Testis (tissue), 2 donors: ENCODE measurements at regions not wholly inside any gene's neighbourhood (a gene's known extent, or its start where the extent isn't known, plus 50 kb on each side); places are given as distances from the start of the nearest gene placed in this dataset.

ENCODE experiments used
- POLR2A ChIP-seq: fragments of 450-650 bp; IDR thresholded peaks from one replicate; pipeline ENCODE4 v1.6.1; 2017; ENCODE audit warnings: antibody characterized with exemption, mild to moderate bottlenecking, moderate library complexity
- TF ChIP-seq, protein P1 (sequence below), 3 experiments: fragments of 450-650 bp in 2 of 3; fragments of 200-600 bp in 1 of 3; sonication (generic) in 1 of 3; IDR thresholded peaks; one replicate each; pipeline ENCODE4 v1.5.1; 2016 to 2019; ENCODE audit warnings: antibody characterized with exemption in 3 of 3, mild to moderate bottlenecking in 2 of 3, moderate library complexity in 1 of 3

DNA sequence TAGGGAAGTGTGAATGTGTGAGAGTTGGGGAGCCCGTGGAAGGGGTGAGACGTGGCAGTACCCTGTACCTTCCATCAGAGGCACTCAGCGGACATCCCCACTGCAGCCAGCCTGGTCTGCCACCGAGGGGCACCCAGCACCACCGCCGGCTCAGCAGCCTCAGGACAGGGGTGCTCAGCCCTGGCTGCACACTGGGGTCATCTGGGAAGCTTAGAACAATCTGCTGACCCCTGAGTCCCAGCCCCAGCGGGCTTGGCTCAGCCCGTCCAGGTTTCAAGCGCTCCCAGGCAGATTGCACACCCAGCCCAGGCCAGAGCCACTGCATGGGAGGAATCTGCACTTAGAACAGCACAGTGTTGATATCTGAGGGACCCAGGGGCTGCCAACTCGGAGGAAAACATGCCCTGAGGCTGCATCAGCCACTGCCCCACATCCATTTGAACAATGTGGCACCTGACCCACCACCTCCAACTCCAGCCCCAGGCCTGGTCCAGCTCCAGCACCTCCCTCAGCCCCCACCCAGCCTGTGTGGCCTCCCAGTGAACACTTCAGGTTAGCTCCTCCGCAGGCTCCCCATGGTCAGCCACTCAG lies 147.1 kb upstream of the OTOS start:
- TF ChIP-seq, protein P1, sequence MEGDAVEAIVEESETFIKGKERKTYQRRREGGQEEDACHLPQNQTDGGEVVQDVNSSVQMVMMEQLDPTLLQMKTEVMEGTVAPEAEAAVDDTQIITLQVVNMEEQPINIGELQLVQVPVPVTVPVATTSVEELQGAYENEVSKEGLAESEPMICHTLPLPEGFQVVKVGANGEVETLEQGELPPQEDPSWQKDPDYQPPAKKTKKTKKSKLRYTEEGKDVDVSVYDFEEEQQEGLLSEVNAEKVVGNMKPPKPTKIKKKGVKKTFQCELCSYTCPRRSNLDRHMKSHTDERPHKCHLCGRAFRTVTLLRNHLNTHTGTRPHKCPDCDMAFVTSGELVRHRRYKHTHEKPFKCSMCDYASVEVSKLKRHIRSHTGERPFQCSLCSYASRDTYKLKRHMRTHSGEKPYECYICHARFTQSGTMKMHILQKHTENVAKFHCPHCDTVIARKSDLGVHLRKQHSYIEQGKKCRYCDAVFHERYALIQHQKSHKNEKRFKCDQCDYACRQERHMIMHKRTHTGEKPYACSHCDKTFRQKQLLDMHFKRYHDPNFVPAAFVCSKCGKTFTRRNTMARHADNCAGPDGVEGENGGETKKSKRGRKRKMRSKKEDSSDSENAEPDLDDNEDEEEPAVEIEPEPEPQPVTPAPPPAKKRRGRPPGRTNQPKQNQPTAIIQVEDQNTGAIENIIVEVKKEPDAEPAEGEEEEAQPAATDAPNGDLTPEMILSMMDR (IDR thresholded peaks at IDR 0.05), result no peak
- no peak for TF ChIP-seq POLR2A
